H9 (cell line): ENCODE measurements at regions not wholly inside any gene's neighbourhood (a gene's known extent, or its start where the extent isn't known, plus 50 kb on each side); places are given as distances from the start of the nearest gene placed in this dataset.

ENCODE experiments used
- DNase-seq: peaks from one replicate; pipeline ENCODE4 v3.0.0-alpha.2; 2017
- H2AFZ ChIP-seq: one replicate; pipeline ENCODE4 v1.6.1; 2013; ENCODE audit warnings: mild to moderate bottlenecking, low read length, control low read depth, moderate library complexity
- H2AK5ac ChIP-seq: 2 replicates; pipeline ENCODE4 v1.6.1; 2013; ENCODE audit warnings: low read length, control low read depth, mixed read lengths; ENCODE audit not compliant: insufficient read length
- H2BK120ac ChIP-seq: one replicate; pipeline ENCODE4 v1.6.1; 2013; ENCODE audit warnings: low read depth, mild to moderate bottlenecking, low read length, control low read depth, inconsistent platforms; ENCODE audit not compliant: poor library complexity, severe bottlenecking
- H2BK12ac ChIP-seq: 2 replicates; pipeline ENCODE4 v1.6.1; 2013; ENCODE audit warnings: low read length, control low read depth, mixed read lengths, low read depth; ENCODE audit not compliant: insufficient read length
- H2BK15ac ChIP-seq: 2 replicates; pipeline ENCODE4 v1.6.1; 2013; ENCODE audit warnings: low read depth, low read length, control low read depth
- H2BK20ac ChIP-seq: one replicate; pipeline ENCODE4 v1.6.1; 2013; ENCODE audit warnings: low read depth, mild to moderate bottlenecking, low read length, control low read depth, inconsistent platforms; ENCODE audit not compliant: poor library complexity, severe bottlenecking
- H2BK5ac ChIP-seq: 2 replicates; pipeline ENCODE4 v1.6.1; 2013; ENCODE audit warnings: low read length, control low read depth, mixed read lengths; ENCODE audit not compliant: insufficient read length
- H3K14ac ChIP-seq: 2 replicates; pipeline ENCODE4 v1.6.1; 2013; ENCODE audit warnings: low read length, control low read depth; ENCODE audit not compliant: insufficient read depth
- H3K18ac ChIP-seq: 2 replicates; pipeline ENCODE4 v1.6.1; 2013; ENCODE audit warnings: low read depth, mild to moderate bottlenecking, mixed read lengths, low read length, control low read depth; ENCODE audit not compliant: insufficient read length
- H3K23ac ChIP-seq: 2 replicates; pipeline ENCODE4 v1.6.1; 2013; ENCODE audit warnings: low read length, control low read depth, mixed read lengths, low read depth; ENCODE audit not compliant: insufficient read length
- H3K23me2 ChIP-seq: 2 replicates; pipeline ENCODE4 v1.6.1; 2013; ENCODE audit warnings: low read depth, mild to moderate bottlenecking, mixed read lengths, low read length, control low read depth; ENCODE audit not compliant: insufficient read length, poor library complexity, severe bottlenecking
- H3K27ac ChIP-seq: 2 replicates; pipeline ENCODE4 v1.5.1; 2013; ENCODE audit warnings: low read length, control low read depth, mixed read lengths, low read depth; ENCODE audit not compliant: insufficient read length
- H3K27me3 ChIP-seq: 2 replicates; pipeline ENCODE4 v1.6.1; 2013; ENCODE audit warnings: low read length, control low read depth, inconsistent platforms; ENCODE audit not compliant: insufficient read depth
- H3K4ac ChIP-seq: 2 replicates; pipeline ENCODE4 v1.6.1; 2013; ENCODE audit warnings: low read depth, mild to moderate bottlenecking, control low read depth, inconsistent platforms, low read length, moderate library complexity
- H3K4me1 ChIP-seq: 2 replicates; pipeline ENCODE4 v1.6.1; 2013; ENCODE audit warnings: low read length, control low read depth, inconsistent platforms; ENCODE audit not compliant: insufficient read depth
- H3K4me2 ChIP-seq: 2 replicates; pipeline ENCODE4 v1.6.1; 2013; ENCODE audit warnings: low read length, control low read depth, mixed read lengths; ENCODE audit not compliant: insufficient read length, insufficient read depth
- H3K56ac ChIP-seq: 2 replicates; pipeline ENCODE4 v1.6.1; 2013; ENCODE audit warnings: low read depth, mild to moderate bottlenecking, mixed read lengths, low read length, control low read depth; ENCODE audit not compliant: insufficient read length
- H3K79me1 ChIP-seq: 2 replicates; pipeline ENCODE4 v1.6.1; 2013; ENCODE audit warnings: low read depth, mild to moderate bottlenecking, moderate library complexity, low read length, control low read depth, inconsistent platforms; ENCODE audit not compliant: insufficient read depth, poor library complexity, severe bottlenecking
- H3K79me2 ChIP-seq: 2 replicates; pipeline ENCODE4 v1.6.1; 2013; ENCODE audit warnings: low read length, control low read depth, inconsistent platforms; ENCODE audit not compliant: insufficient read depth
- H3K9ac ChIP-seq: 2 replicates; pipeline ENCODE4 v1.6.1; 2013; ENCODE audit warnings: low read length, control low read depth, mixed read lengths; ENCODE audit not compliant: insufficient read length; ENCODE audit errors: extremely low read depth
- H3K9me3 ChIP-seq: one replicate; pipeline ENCODE4 v1.6.1; 2013; ENCODE audit warnings: low read depth, low read length, inconsistent platforms; ENCODE audit not compliant: control insufficient read depth
- H3T11ph ChIP-seq: one replicate; pipeline ENCODE4 v1.6.1; 2013; ENCODE audit warnings: mild to moderate bottlenecking, low read length, control low read depth, inconsistent platforms
- H4K20me1 ChIP-seq: one replicate; pipeline ENCODE4 v1.6.1; 2013; ENCODE audit not compliant: control insufficient read depth, insufficient read length, insufficient read depth
- H4K5ac ChIP-seq: 2 replicates; pipeline ENCODE4 v1.6.1; 2013; ENCODE audit warnings: low read depth, mild to moderate bottlenecking, mixed read lengths, low read length, control low read depth; ENCODE audit not compliant: insufficient read length
- H4K8ac ChIP-seq: replicated peaks from 2 replicates; pipeline ENCODE4 v1.6.1; 2013; ENCODE audit warnings: low read length, control low read depth, mixed read lengths, low read depth; ENCODE audit not compliant: insufficient read length
- H4K91ac ChIP-seq: 2 replicates; pipeline ENCODE4 v1.6.1; 2013; ENCODE audit warnings: low read depth, mild to moderate bottlenecking, moderate library complexity, mixed read lengths, low read length, control low read depth; ENCODE audit not compliant: insufficient read length
- H3K27ac Mint-ChIP-seq, 3 experiments: 2 replicates in 2 of 3; 3 replicates in 1 of 3; pipeline ENCODE4 v1.8.0; 2020 to 2021; ENCODE audit warnings: mixed read lengths in 3 of 3, mild to moderate bottlenecking in 1 of 3, moderate library complexity in 1 of 3
- H3K27me3 Mint-ChIP-seq: 2 replicates; pipeline ENCODE4 v1.8.0; 2021; ENCODE audit warnings: low read depth, mild to moderate bottlenecking, moderate library complexity, mixed read lengths
- H3K36me3 Mint-ChIP-seq, 3 experiments: 2 replicates in 2 of 3; 3 replicates in 1 of 3; pipeline ENCODE4 v1.8.0; 2020 to 2021; ENCODE audit warnings: low read depth in 3 of 3, mixed read lengths in 3 of 3; ENCODE audit not compliant: insufficient read depth in 1 of 3
- H3K4me1 Mint-ChIP-seq, 2 experiments: 2 replicates each; pipeline ENCODE4 v1.8.0; 2020; ENCODE audit warnings: mixed read lengths in 2 of 2
- H3K4me3 Mint-ChIP-seq, 2 experiments: 2 replicates in 1 of 2; 3 replicates in 1 of 2; pipeline ENCODE4 v1.8.0; 2020 to 2021; ENCODE audit warnings: mild to moderate bottlenecking in 2 of 2, mixed read lengths in 2 of 2, moderate library complexity in 1 of 2
- H3K9me3 Mint-ChIP-seq, 2 experiments: 2 replicates in 1 of 2; 3 replicates in 1 of 2; pipeline ENCODE4 v1.8.0; 2020; ENCODE audit warnings: mild to moderate bottlenecking in 2 of 2, mixed read lengths in 2 of 2, moderate library complexity in 1 of 2
- CTCF ChIP-seq: fragments of 200-600 bp; sonication (generic); conservative IDR thresholded peaks from 3 replicates; pipeline ENCODE4 v1.8.0; 2021; ENCODE audit warnings: antibody characterized with exemption, mild to moderate bottlenecking
- WGBS: extraction: QIAGEN DNeasy Blood & Tissue Kit; methylation state at CpG from one replicate; pipeline ENCODE4 v1.1.7; 2013; ENCODE audit warnings: missing lambda C conversion rate, low lambda C conversion rate, mixed read lengths; ENCODE audit not compliant: insufficient read length; ENCODE audit errors: extremely low coverage; 5-methylcytosine and 5-hydroxymethylcytosine counted together

- no peak for TF ChIP-seq CTCF
- no peak for DNase-seq
- Histone ChIP-seq H4K8ac (no peak overlapping the region), H3K23ac (no peak overlapping the region), H3T11ph (no peak overlapping the region), H4K91ac (no peak overlapping the region), H3K4me2 (no peak overlapping the region), H3K9ac (no peak overlapping the region), H3K56ac (no peak overlapping the region), H3K79me2 (no peaks in the 10 kb centered on the region), H2BK5ac (no peak overlapping the region), H2BK15ac (no peak overlapping the region), H3K4ac (no peak overlapping the region), H3K4me1 (no peaks in the 10 kb centered on the region), H2AK5ac (no peak overlapping the region), H3K27ac (no peak overlapping the region), H2BK20ac (no peak overlapping the region), H4K20me1 (no peaks in the 10 kb centered on the region), H3K18ac (no peak overlapping the region), H2BK120ac (no peak overlapping the region), H4K5ac (no peak overlapping the region), H3K14ac (no peak overlapping the region), H2AFZ (no peak overlapping the region), H3K9me3 (no peaks in the 10 kb centered on the region), H3K23me2 (no peaks in the 10 kb centered on the region), H3K27me3 (no peaks in the 10 kb centered on the region), H2BK12ac (no peak overlapping the region), H3K79me1 (no peaks in the 10 kb centered on the region)
- Mint-ChIP-seq H3K4me3 (no peak overlapping the region), H3K4me1 (no peaks in the 10 kb centered on the region), H3K27ac (no peak overlapping the region), H3K9me3 (peaks cover 0 to 2% of the 10 kb centered on the region in 2 experiments; a peak in 2 of 5 replicates), H3K36me3 (no peaks in the 10 kb centered on the region), H3K27me3 (no peaks in the 10 kb centered on the region)
- no CpG with 5 or more reads among the region's 2 CpGs for whole genome bisulfite sequencing
Observed at GRCh38 chr2:166647935-166648334, 153.9 kb upstream of the SCN7A start.
